GM19025 (cell line): ENCODE measurements at regions not wholly inside any gene's neighbourhood (a gene's known extent, or its start where the extent isn't known, plus 50 kb on each side); places are given as distances from the start of the nearest gene placed in this dataset.

ENCODE experiments used
- ATAC-seq: cut with Tn5 transposase; IDR thresholded peaks from one replicate; pipeline ENCODE4 v1.9.1; 2021; ENCODE audit warnings: mild to moderate bottlenecking, low read depth, moderate library complexity; ENCODE audit not compliant: unreplicated experiment

GRCh38 chr2:12352889-12353288 lies 363.8 kb upstream of the TRIB2 start:
- ATAC-seq: no peak

DNA sequence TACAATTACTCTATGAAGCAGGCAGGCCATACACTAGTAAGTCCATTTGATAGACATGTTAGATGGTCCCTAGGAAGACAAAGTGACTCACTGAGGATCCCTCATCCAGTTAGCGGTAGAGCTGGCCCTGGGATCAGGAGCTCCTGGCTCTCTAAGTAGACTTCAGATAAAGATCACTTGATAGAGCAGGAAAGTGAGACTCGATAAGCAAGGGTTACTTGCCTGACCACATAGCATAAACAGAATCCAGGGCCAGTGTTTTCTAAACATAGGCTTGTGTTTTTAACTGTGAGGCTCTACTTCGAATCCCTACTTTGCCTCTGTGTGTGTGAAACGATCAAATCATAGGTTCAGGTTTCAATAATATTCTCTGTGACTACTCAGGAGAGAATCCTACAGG lies 355.2 kb upstream of the TRIB2 start:
- ATAC-seq: no peak

DNA sequence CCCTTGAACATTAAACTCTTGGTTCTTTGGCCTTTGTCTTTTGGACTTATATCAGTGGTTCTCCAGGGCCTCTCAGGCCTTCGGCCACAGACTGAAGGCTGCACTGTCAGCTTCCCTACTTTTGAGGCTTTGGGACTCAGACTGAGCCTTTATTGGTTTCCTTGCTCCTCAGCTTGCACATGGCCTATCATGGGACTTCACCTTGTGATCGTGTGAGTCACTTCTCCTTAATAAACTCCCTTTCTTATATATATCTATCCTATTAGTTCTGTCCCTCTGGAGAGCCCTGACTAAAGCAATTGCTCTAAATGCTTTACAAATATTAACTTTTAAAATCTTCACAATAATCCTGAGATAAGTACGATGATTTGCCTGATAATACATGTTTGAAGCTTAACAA lies 353.6 kb upstream of the TRIB2 start:
- no peak for ATAC-seq

DNA sequence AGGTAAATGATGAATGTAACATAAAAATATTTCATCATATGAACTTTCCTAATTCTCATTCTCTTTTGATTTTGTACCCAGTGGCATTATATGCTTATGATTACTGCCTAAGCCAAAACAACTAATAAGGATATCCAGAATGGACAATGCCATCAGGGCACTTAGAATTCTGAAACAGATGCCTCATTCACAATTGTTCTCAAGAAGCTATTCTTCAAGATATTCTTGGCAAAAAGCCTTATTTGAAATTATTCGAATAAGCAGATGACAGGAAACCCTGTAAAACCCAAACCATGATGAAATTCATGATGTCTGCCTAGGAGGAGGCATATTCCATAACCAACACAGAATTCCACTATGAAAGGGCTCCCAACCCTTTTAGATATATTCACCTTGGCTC lies 353.2 kb upstream of the TRIB2 start:
- no peak for ATAC-seq

DNA sequence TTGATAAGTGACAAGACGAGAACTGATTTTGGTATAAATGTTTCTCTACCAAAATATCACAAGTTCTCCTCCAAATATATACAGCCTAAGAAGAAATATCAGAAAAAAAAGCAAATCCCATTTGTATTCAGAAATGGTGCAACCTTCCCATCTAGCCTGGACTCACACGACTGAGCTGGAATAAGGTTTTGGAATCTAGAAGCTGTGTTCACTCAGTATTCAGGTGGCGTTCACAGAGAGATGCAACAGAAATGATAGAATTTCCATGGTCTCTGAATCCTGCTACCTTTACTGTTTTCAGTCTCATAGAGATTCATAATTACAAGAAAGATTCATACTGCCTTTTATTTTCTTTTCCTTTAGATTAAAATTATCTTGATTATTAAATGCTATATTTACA lies 347.2 kb upstream of the TRIB2 start:
- no peak for ATAC-seq

DNA sequence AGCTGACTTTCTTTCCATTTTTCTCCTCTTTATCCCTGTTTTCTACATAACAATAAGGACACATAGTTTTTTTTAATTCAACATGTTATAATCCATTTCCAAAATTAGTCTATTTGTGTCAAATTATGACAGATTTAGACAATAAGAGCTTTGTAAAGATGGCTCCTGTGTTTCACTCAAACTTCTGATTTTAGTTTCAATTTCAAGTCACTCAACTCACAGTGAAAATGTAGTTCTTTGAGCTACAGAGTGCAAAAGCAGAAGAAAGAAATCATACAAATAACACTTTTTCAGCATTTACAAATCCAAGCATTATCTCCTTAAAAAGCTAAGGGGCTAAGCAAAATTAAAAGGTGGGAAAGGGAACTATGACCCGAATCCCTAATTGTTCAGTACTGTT lies 340.7 kb upstream of the TRIB2 start:
- no peak for ATAC-seq

DNA sequence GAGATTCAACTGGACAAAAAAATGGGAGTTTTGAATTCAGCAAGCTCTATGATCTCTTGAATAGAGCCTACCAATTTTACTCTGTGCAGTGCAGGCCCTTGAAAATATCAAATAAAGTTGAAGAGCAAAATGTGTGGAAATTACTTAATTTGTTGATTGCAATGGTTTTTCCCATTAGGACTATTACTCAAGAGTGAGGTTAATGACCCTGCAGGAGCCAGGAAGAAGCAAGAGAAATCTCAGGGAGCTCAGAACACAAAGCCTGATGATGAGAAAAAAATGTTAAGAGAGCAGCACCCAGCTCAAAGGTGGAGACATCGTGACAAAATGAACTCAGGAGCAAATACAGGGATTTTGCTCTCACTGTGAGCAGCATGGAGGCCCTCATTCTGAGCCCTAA lies 337.6 kb upstream of the TRIB2 start:
- ATAC-seq: no peak

GRCh38 chr2:12381543-12382325 lies 335.0 kb upstream of the TRIB2 start:
- ATAC-seq: no peak

DNA sequence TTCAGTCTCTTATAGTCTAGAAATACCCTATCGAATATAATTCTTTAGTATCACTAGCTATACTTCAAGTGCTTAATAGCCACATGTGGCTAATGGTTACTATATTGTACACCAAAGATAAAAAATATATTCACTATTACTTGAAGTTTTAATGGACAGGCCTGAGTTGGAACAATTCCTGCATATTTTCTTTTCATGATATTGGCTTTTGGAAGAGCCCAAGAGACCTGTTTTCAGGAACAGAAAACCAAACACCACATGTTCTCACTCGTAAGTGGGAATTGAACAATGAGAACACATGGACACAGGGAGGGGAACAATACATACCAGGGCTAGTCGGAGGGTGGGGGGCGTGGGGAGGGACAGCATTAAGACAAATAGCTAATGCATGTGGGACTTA lies 334.4 kb upstream of the TRIB2 start:
- no peak for ATAC-seq

GRCh38 chr2:12389344-12390045 lies 327.2 kb upstream of the TRIB2 start:
- ATAC-seq: no peak

- ATAC-seq: no peak
These were observed 325.6 kb upstream of the TRIB2 start for GRCh38 chr2:12391116-12391515.

DNA sequence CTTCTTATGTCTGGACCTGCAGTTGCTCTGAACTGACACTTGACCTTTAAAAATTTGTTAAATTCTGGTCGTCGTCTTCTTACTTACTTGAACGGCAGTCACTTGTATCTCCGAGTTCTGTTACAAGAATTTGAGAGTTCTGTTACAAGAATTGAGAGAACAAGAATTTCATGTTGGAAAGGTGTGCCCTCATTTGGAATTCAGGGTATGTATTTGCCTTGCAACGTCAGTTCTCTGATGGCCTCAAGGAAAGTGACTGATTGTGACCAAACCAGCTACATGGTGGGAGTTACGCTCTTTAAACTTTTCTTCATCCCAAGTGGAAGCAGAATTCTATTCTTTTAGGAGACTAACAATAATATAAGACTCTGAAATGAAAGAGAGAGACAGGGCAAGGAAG lies 320.0 kb upstream of the TRIB2 start:
- no peak for ATAC-seq

- ATAC-seq: no peak
These were observed 318.9 kb upstream of the TRIB2 start for GRCh38 chr2:12397854-12398253.

GRCh38 chr2:12399240-12399639 lies 317.5 kb upstream of the TRIB2 start:
- no peak for ATAC-seq

GRCh38 chr2:12400543-12400942 lies 316.2 kb upstream of the TRIB2 start:
- ATAC-seq: no peak

GRCh38 chr2:12402440-12403139 lies 314.1 kb upstream of the TRIB2 start:
- ATAC-seq: no peak

DNA sequence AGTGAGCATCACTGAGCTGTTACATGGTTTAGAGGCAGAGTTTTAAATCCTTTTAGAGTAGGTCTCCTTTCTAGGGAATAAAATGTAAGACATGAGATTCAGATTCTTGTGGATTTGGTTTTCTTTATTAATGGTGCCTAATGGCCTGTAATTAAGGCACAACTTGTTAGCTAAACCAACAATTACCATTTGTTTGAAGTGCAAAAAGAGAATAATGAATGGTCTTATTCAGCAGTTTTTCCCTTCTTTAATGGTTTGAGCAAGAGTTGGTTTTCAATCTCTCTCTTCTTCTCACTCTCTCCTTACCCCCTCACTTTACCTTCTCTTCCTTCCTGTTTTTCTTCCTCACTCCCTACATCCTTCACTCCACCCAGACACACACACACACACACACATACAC lies 312.2 kb upstream of the TRIB2 start:
- no peak for ATAC-seq

GRCh38 chr2:12407160-12407559 lies 309.6 kb upstream of the TRIB2 start:
- no peak for ATAC-seq

GRCh38 chr2:12412898-12413305 lies 303.8 kb upstream of the TRIB2 start:
- ATAC-seq: no peak

GRCh38 chr2:12415536-12415935 lies 301.2 kb upstream of the TRIB2 start:
- no peak for ATAC-seq

GRCh38 chr2:12416600-12416999 lies 300.1 kb upstream of the TRIB2 start:
- ATAC-seq: no peak

GRCh38 chr2:12417786-12418185 lies 298.9 kb upstream of the TRIB2 start:
- ATAC-seq: no peak
